HEK293 (cell line): ENCODE measurements at regions not wholly inside any gene's neighbourhood (a gene's known extent, or its start where the extent isn't known, plus 50 kb on each side); places are given as distances from the start of the nearest gene placed in this dataset.

Source experiments
- CTCF ChIA-PET: fragments of 350-600 bp; formaldehyde crosslinking; extraction: SDS; loops from one replicate; lab custom pipeline; 2021; ENCODE audit warnings: antibody characterized with exemption; lab: Yijun Ruan, JAX
- POLR2A ChIA-PET: fragments of 300-600 bp; formaldehyde crosslinking; extraction: SDS; loops from one replicate; lab custom pipeline; 2020; ENCODE audit warnings: antibody characterized with exemption, inconsistent platforms; lab: Yijun Ruan, JAX
- H3K27ac ChIP-seq: fragments of 200-500 bp; sonication (Bioruptor generic); 2 replicates; pipeline ENCODE4 v1.5.1; 2014; ENCODE audit warnings: low read depth, low read length, control low read depth, inconsistent platforms; ENCODE audit errors: extremely low read depth
- H3K36me3 ChIP-seq, 2 experiments: fragments of 200-500 bp in 1 of 2; sonication (Bioruptor generic) in 1 of 2; 1 replicate in 1 of 2; 2 replicates in 1 of 2; pipeline ENCODE4 v1.5.1; 2014 to 2017; ENCODE audit warnings: inconsistent platforms in 2 of 2, low read length in 2 of 2; ENCODE audit not compliant: control insufficient read depth in 2 of 2, insufficient read depth in 1 of 2
- H3K4me1 ChIP-seq: fragments of 200-500 bp; sonication (Bioruptor generic); 2 replicates; pipeline ENCODE4 v1.5.1; 2014; ENCODE audit warnings: mild to moderate bottlenecking, low read length, inconsistent platforms; ENCODE audit not compliant: control insufficient read depth, insufficient read depth
- H3K4me3 ChIP-seq: 2 replicates; pipeline ENCODE4 v1.5.1; 2011; ENCODE audit warnings: low read depth, mild to moderate bottlenecking, control low read depth, low read length, moderate library complexity
- H3K9me3 ChIP-seq: fragments of 200-500 bp; sonication (Bioruptor generic); 2 replicates; pipeline ENCODE4 v1.5.1; 2014; ENCODE audit warnings: low read depth, low read length, inconsistent platforms; ENCODE audit not compliant: control insufficient read depth, insufficient read depth
- CTCF ChIP-seq: fragments of 450-650 bp; formaldehyde crosslinking; IDR thresholded peaks from 2 replicates; pipeline ENCODE4 v1.5.1; 2016; ENCODE audit warnings: missing biosample characterization, missing genetic modification characterization
- FEZF1 ChIP-seq: fragments of 450-650 bp; formaldehyde crosslinking; IDR thresholded peaks from 2 replicates; pipeline ENCODE4 v1.5.1; 2016; ENCODE audit warnings: missing biosample characterization, missing genetic modification characterization
- HOXD13 ChIP-seq: sonication (generic); formaldehyde crosslinking; IDR thresholded peaks from 2 replicates; pipeline ENCODE4 v1.8.0; 2022; ENCODE audit warnings: missing genetic modification reagents, borderline replicate concordance
- SCRT1 ChIP-seq: fragments of 450-650 bp; formaldehyde crosslinking; IDR thresholded peaks from 2 replicates; pipeline ENCODE4 v1.5.1; 2016; ENCODE audit warnings: missing biosample characterization, missing genetic modification characterization, borderline replicate concordance
- SP2 ChIP-seq: fragments of 450-650 bp; formaldehyde crosslinking; IDR thresholded peaks from 2 replicates; pipeline ENCODE4 v1.5.1; 2016; ENCODE audit warnings: missing biosample characterization, missing genetic modification characterization
- WT1 ChIP-seq: fragments of 450-650 bp; formaldehyde crosslinking; IDR thresholded peaks from 2 replicates; pipeline ENCODE4 v1.5.1; 2016; ENCODE audit warnings: missing biosample characterization, missing genetic modification characterization
- ZFP37 ChIP-seq: fragments of 450-650 bp; formaldehyde crosslinking; IDR thresholded peaks from 2 replicates; pipeline ENCODE4 v1.5.1; 2016; ENCODE audit warnings: missing biosample characterization, missing genetic modification characterization
- ZNF112 ChIP-seq: fragments of 450-650 bp; formaldehyde crosslinking; IDR thresholded peaks from 2 replicates; pipeline ENCODE4 v1.5.0; 2017; ENCODE audit warnings: missing biosample characterization, missing genetic modification characterization
- ZNF169 ChIP-seq: fragments of 450-650 bp; formaldehyde crosslinking; IDR thresholded peaks from 2 replicates; pipeline ENCODE4 v1.5.1; 2016; ENCODE audit warnings: missing biosample characterization, missing genetic modification characterization
- ZNF211 ChIP-seq: fragments of 450-650 bp; formaldehyde crosslinking; IDR thresholded peaks from 2 replicates; pipeline ENCODE4 v1.5.1; 2016; ENCODE audit warnings: low read depth, missing biosample characterization, missing genetic modification characterization
- ZNF366 ChIP-seq: fragments of 450-650 bp; formaldehyde crosslinking; conservative IDR thresholded peaks from 2 replicates; pipeline ENCODE4 v1.5.1; 2016; ENCODE audit warnings: missing biosample characterization, missing genetic modification characterization
- ZNF555 ChIP-seq: fragments of 450-650 bp; formaldehyde crosslinking; conservative IDR thresholded peaks from 2 replicates; pipeline ENCODE4 v1.5.1; 2017; ENCODE audit warnings: missing biosample characterization, mild to moderate bottlenecking, missing genetic modification characterization, inconsistent platforms
- ZNF654 ChIP-seq: fragments of 450-650 bp; formaldehyde crosslinking; IDR thresholded peaks from 2 replicates; pipeline ENCODE4 v1.5.1; 2016; ENCODE audit warnings: low read depth, missing biosample characterization, missing genetic modification characterization
- ZNF658 ChIP-seq: fragments of 450-650 bp; formaldehyde crosslinking; IDR thresholded peaks from 2 replicates; pipeline ENCODE4; 2016; ENCODE audit warnings: missing biosample characterization, missing genetic modification characterization
- ZNF76 ChIP-seq: fragments of 450-650 bp; formaldehyde crosslinking; IDR thresholded peaks from 2 replicates; pipeline ENCODE4; 2016; ENCODE audit warnings: low read depth, missing biosample characterization, missing genetic modification characterization, borderline replicate concordance
- ZSCAN30 ChIP-seq: fragments of 450-650 bp; IDR thresholded peaks from 2 replicates; pipeline ENCODE4 v1.5.1; 2018; ENCODE audit warnings: missing biosample characterization, mild to moderate bottlenecking, missing genetic modification characterization, moderate library complexity
- TF ChIP-seq, protein P1 (sequence below): fragments of 450-650 bp; formaldehyde crosslinking; IDR thresholded peaks from 2 replicates; pipeline ENCODE4 v1.5.1; 2017; ENCODE audit warnings: missing biosample characterization, missing genetic modification characterization
- TF ChIP-seq, protein P2 (sequence below): fragments of 450-650 bp; formaldehyde crosslinking; IDR thresholded peaks from 2 replicates; pipeline ENCODE4 v1.5.1; 2016; ENCODE audit warnings: missing biosample characterization, missing genetic modification characterization
- TF ChIP-seq, protein P3 (sequence below): fragments of 450-650 bp; formaldehyde crosslinking; IDR thresholded peaks from 2 replicates; pipeline ENCODE4 v1.5.1; 2016; ENCODE audit warnings: missing biosample characterization, missing genetic modification characterization
- TF ChIP-seq, protein P4 (sequence below): fragments of 450-650 bp; formaldehyde crosslinking; IDR thresholded peaks from 2 replicates; pipeline ENCODE4 v1.5.1; 2016; ENCODE audit warnings: missing biosample characterization, missing genetic modification characterization, borderline replicate concordance

GRCh38 chr5:53167836-53168235 lies 58.3 kb upstream of the MOCS2 start:
- TF ChIP-seq WT1 (tag by site-specific recombination) (no peak), ZNF211 (tag by site-specific recombination) (no peak), ZNF658 (tag by site-specific recombination) (no peak), ZNF169 (tag by site-specific recombination) (no peak), ZNF555 (tag by site-specific recombination) (no peak), ZNF112 (tag by site-specific recombination) (no peak)
- TF ChIP-seq, protein P1, sequence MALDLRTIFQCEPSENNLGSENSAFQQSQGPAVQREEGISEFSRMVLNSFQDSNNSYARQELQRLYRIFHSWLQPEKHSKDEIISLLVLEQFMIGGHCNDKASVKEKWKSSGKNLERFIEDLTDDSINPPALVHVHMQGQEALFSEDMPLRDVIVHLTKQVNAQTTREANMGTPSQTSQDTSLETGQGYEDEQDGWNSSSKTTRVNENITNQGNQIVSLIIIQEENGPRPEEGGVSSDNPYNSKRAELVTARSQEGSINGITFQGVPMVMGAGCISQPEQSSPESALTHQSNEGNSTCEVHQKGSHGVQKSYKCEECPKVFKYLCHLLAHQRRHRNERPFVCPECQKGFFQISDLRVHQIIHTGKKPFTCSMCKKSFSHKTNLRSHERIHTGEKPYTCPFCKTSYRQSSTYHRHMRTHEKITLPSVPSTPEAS, result no peak
- no peaks in the 10 kb centered on the region for H3K9me3 ChIP-seq
- no peaks in the 10 kb centered on the region for H3K4me1 ChIP-seq
- no peak overlapping the region for H3K27ac ChIP-seq
- ChIA-PET POLR2A (no interaction called here), CTCF (interaction anchor here (0.9 kb wide), 1 partner anchor 1061 kb away, joined by 3 read pairs; no protein-coding TSS in a partner anchor)
- H3K36me3 ChIP-seq, result no peaks in the 10 kb centered on the region
- H3K4me3 ChIP-seq, result no peak overlapping the region

DNA sequence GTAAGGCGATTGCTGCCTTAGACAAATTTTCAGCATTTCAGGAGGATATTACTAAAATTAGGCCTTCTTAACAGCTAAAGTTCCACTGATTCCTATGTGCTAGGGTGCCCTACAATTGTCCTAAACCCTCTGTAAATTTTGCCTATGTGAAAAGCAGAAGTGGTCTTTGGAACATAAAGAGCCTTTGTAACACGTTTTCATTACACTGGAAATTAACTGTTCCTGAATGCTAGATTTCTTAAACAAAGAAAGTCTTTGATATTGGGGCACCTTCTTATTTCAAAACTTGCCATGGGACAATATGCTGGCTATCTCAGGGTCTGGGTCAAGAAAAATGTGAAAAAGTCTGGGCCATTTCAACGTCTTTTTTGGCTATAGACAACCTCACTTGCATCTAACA lies 60.4 kb upstream of the MOCS2 start:
- POLR2A ChIA-PET, result no interaction called here
- no peak for TF ChIP-seq ZSCAN30 (tag by site-specific recombination)
- TF ChIP-seq FEZF1, result no peak
- TF ChIP-seq, protein P2, sequence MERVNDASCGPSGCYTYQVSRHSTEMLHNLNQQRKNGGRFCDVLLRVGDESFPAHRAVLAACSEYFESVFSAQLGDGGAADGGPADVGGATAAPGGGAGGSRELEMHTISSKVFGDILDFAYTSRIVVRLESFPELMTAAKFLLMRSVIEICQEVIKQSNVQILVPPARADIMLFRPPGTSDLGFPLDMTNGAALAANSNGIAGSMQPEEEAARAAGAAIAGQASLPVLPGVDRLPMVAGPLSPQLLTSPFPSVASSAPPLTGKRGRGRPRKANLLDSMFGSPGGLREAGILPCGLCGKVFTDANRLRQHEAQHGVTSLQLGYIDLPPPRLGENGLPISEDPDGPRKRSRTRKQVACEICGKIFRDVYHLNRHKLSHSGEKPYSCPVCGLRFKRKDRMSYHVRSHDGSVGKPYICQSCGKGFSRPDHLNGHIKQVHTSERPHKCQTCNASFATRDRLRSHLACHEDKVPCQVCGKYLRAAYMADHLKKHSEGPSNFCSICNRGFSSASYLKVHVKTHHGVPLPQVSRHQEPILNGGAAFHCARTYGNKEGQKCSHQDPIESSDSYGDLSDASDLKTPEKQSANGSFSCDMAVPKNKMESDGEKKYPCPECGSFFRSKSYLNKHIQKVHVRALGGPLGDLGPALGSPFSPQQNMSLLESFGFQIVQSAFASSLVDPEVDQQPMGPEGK (tag by site-specific recombination), result no peak
- no peak for TF ChIP-seq ZNF76 (tag by site-specific recombination)
- TF ChIP-seq ZFP37 (tag by site-specific recombination), result no peak
- TF ChIP-seq, protein P3, sequence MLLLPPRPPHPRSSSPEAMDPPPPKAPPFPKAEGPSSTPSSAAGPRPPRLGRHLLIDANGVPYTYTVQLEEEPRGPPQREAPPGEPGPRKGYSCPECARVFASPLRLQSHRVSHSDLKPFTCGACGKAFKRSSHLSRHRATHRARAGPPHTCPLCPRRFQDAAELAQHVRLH, result no peak
- no peak for TF ChIP-seq HOXD13
- no peak overlapping the region for H3K27ac ChIP-seq
- CTCF ChIA-PET, result interaction anchor here (0.6 to 2.2 kb wide), 13 partner anchors 14 to 1064 kb away, joined by 3 to 10 read pairs (median 4); no protein-coding TSS in a partner anchor
- H3K4me3 ChIP-seq, result no peak overlapping the region
- no peaks in the 10 kb centered on the region for H3K36me3 ChIP-seq
- no peaks in the 10 kb centered on the region for H3K4me1 ChIP-seq
- no peaks in the 10 kb centered on the region for H3K9me3 ChIP-seq

GRCh38 chr5:53170746-53171349 lies 61.3 kb upstream of the MOCS2 start:
- Histone ChIP-seq H3K4me3 (no peak overlapping the region), H3K9me3 (no peaks in the 10 kb centered on the region), H3K4me1 (no peaks in the 10 kb centered on the region), H3K36me3 (no peaks in the 10 kb centered on the region), H3K27ac (no peak overlapping the region)
- POLR2A ChIA-PET, result no interaction called here
- TF ChIP-seq ZNF654 (peak; percentile 65), SP2 (tag by site-specific recombination) (no peak), SCRT1 (0 out of 2 replicates have a peak, but pooled peaks have one; percentile 37), CTCF (tag by site-specific recombination) (peak; percentile 57; the same call in 1 of the 2 replicates), ZNF366 (tag by site-specific recombination) (no peak)
- TF ChIP-seq, protein P4, sequence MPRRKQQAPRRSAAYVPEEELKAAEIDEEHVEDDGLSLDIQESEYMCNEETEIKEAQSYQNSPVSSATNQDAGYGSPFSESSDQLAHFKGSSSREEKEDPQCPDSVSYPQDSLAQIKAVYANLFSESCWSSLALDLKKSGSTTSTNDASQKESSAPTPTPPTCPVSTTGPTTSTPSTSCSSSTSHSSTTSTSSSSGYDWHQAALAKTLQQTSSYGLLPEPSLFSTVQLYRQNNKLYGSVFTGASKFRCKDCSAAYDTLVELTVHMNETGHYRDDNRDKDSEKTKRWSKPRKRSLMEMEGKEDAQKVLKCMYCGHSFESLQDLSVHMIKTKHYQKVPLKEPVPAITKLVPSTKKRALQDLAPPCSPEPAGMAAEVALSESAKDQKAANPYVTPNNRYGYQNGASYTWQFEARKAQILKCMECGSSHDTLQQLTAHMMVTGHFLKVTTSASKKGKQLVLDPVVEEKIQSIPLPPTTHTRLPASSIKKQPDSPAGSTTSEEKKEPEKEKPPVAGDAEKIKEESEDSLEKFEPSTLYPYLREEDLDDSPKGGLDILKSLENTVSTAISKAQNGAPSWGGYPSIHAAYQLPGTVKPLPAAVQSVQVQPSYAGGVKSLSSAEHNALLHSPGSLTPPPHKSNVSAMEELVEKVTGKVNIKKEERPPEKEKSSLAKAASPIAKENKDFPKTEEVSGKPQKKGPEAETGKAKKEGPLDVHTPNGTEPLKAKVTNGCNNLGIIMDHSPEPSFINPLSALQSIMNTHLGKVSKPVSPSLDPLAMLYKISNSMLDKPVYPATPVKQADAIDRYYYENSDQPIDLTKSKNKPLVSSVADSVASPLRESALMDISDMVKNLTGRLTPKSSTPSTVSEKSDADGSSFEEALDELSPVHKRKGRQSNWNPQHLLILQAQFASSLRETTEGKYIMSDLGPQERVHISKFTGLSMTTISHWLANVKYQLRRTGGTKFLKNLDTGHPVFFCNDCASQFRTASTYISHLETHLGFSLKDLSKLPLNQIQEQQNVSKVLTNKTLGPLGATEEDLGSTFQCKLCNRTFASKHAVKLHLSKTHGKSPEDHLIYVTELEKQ (tag by site-specific recombination), result no peak
- TF ChIP-seq, all 188 proteins: peak for 3
- CTCF ChIA-PET, result interaction anchor here (0.5 to 2.2 kb wide), 21 partner anchors 14 to 1064 kb away, joined by 3 to 10 read pairs (median 3); no protein-coding TSS in a partner anchor
